HL-60/S4 (cell line): ENCODE measurements at regions not wholly inside any gene's neighbourhood (a gene's known extent, or its start where the extent isn't known, plus 50 kb on each side); places are given as distances from the start of the nearest gene placed in this dataset.

ENCODE experiments used
- in situ Hi-C: fragments of 300-500 bp; cut with MboI; formaldehyde crosslinking; loops from 2 replicates; pipeline ENCODE4 v1.14.3; 2022; ENCODE audit warnings: low sequenced_read_pairs

DNA sequence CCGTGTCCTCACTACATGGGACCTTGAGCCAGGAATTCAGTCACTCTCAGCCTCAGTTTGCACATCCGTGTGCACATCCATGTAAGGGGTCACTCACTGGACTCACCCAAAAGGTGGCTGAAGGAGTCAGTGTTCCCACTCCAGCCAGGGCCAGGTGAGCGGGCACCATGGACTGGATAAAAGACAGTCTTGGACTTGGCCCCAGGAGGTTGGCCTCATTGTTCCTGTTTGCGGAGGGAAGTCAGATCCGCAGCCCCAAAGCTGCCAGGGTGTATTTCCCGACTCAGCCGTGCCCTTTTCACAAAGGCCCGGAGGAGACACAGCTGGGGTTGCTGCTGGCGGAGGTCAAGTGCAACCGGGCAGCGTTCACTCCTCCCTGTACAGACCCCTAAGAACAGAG lies 170.7 kb upstream of the MYL2 start:
- in situ Hi-C loops = no loop called here

DNA sequence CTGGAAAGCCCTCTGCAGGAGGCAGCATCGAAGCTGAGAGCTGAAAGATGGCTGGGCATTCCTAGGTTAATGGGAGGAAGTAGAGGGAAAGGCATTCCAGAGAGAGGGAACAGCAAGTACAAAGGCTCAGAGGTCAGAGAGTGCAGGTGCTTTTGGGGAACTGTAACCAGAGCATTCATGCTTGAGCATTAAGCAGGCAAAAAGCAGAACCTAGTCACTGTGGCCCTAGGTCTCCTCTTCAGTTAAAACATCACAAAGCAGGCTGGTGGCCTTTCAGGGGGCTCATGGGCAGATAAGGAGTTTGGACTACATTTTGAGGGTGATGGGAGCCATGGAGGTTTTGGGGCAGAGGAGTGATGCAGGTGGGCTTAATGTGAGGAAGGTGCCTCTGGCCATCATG lies 169.2 kb upstream of the MYL2 start:
- in situ Hi-C loops = no loop called here

DNA sequence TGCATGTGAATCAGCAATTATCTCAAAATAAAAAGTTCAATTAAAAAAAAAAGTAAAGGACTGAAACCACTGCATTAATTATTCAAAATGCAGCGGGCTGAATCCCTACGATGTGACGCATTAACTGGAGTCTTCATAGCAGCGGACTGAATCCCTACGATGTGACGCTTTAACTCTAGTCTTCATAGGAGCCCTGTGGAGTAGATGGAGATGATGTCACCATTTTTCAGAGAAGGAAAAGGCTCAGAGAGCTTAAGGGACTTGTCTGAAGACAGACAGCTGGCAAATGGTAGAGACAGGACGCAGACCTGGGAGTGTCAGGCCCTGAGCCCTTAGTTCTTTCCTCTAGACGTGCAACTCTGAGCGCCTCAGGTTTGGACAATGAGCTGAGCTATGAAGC lies 168.0 kb upstream of the MYL2 start:
- in situ Hi-C loops = no loop called here

DNA sequence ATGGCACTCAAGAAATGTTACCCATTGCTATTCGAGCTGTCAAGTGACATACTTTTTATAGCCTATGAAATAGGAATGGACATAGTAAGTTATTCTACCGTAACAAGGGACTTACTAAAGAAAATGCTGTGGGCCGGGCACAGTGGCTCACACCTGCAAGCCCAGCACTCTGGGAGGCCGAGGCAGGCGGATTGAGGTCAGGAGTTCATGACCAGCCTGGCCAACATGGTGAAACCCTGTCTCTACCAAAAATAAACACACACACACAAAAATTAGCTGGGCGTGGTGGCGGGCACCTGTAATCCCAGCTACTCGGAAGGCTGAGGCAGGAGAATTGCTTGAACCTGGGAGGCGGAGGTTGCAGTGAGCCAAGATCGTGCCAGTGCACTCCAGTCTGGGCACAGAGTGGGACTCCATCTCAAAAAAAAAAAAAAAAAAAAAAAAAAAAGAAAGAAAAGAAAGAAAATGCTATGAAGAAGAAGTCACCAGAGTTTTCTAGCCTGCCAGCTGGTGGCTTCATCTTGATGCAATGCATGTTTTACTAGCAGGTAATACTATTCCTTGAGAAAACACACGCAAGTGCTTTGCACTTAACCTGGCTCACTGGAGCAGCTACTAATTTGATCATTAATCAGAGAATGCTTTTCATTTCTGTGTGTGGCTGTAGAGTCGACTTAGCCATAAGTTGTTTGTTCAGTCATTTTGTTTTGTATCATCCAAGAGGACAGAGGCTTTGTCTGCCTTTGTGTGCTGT lies 166.7 kb upstream of the MYL2 start:
- in situ Hi-C loops = no loop called here

DNA sequence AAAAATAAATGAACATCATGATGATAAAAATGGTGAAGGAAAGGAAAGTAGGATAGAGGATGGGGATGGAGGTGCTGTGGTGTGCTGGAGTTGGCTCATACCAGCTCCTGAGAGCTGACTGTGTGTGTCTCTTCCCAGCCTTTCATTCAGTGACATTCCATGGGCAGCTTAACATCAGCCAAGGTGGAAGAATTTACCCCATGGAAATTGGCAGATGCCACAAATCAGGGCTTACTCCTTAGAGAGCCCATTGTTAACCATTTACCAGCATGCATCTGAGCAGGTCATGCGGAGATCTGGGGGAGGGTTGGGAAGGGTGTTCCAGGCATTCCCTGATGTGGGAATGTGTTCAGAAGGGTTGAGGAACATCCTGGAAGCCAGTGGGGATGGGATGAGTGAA lies 164.7 kb upstream of the MYL2 start:
- in situ Hi-C loops = no loop called here

DNA sequence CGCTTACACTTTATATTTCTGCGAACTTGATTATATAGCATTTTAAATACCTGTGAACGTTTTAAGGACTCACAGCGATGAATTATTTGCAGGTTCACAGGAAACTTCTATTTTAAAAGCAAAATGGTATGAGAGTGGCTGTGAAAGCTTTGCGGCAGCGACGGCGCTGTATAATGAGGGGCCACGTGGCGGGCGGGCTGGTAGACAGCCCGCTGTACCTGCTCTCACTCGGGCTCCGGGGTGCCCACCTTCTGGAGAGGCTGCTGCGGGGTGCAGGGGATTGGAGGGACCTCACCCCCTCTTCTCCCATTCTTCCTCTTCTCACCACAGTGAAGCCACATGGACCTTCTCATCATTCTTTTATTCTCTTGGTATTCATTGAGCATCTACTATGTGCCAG lies 164.2 kb upstream of the MYL2 start:
- in situ Hi-C loops = no loop called here

DNA sequence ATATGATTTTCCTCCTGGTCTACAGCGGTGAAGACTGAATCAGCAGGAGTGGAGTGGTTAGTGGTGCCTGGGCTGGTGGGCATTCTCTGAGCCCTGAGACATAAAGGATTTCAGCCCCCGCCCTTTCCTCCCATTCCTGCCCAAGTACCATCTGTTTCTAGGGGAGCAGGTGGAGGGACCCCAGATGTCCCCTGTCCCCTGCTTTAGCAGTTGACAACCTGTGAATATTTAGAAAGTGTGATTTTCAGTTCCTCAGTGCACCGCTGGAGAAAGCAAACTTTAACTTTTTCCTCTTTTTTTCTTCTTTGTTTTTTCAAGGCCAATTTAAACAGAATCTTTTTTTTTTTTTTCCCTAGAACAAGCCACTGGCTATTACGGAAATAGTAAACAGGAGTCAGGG lies 163.8 kb upstream of the MYL2 start:
- in situ Hi-C loops = no loop called here

DNA sequence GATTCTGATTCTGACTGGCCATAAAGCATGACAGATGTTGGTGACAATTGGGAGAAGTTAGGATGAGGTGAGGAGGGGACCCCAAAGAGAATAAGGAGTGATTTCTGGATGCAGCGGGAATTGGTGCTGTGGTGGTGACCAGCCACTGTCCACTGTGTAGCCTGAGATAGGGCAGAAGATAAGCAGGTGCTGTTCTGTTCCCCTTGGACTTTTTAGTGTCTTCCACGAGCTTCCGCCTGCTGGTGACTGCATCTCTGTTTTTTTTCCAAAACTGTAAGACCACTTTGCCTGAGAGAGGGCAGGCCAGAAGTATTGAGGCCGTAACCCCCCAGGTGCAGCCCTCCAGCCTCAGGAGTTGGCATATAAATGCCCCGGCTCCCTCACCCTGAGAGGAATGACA lies 161.2 kb upstream of the MYL2 start:
- in situ Hi-C loops = no loop called here

DNA sequence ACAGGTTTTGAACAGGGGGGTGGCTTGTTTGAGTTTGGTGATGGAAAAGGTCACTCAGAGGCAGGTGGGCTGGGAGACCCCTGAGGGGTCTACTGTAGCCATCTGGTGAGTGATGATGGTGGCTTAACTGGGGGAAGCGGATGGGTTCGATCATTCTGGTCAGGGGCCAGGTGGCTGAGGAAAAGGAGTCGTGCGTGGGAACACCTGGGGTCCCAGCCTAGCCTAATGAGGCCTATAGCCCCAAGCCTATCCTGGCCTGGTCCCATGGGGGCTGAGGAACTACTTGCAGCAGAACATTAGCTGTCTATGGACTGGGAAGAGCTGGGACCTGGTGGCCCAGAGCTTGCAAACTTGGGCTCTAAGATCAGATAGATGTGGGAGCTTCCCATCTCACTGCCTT lies 158.4 kb upstream of the MYL2 start:
- in situ Hi-C loops = no loop called here

DNA sequence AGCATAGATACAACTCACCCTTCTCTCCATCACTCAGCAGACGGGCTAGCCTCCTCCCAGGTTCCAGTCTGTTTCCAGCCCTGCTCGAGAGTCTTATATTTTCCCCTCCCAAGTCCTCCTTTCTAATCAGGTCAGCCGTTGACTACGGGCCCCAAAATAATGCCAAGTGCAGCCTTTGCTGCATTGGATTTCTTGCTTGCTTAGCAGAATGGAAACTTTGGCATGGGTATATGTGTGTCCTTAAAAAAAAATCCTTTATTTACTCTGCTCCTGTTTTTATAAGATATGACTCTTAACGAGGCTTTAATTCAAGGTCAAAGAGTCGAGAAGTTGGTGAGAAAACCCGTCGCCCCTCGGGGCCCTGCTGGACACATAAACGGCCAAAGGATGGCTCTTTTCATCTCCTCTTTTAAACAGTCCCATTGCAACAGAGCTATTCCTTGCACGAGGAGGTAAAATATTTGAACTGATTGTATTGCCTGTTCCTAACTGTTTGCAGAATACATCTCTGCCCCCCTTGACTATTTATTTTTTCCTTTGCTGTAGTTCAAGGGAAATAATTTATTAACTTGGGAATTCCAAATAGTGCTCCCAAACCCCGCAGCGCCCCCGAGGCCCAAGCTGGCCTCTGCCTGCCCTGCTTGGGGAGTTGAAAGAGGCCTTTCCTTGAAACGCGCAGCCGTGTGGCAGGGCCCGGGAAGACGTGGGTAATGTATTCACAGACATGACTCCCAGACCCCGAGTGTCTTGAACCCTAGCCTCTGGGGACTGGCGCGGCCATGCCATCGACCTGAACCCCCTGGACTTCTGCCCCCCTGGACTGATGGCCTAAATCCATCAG lies 156.5 kb upstream of the MYL2 start:
- in situ Hi-C loops = no loop called here

DNA sequence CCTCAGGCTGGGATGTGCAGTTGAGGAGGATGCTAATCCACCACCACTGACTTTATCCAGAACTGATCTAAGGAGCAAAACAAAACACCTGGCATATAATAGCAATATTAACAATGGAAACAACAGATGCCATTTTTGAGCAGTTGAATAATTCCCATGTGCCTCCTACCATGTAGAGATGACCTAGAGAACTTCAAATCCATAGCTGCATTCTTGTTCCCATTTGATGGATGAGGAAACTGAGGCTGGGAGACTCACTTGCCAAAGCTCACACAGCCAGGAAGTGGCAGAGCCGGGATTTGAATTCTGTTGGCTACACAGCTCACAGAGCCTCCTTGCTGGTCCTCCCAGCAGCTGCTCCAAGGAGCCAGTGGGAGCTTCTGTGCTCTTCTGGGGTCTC lies 155.8 kb upstream of the MYL2 start:
- in situ Hi-C loops = no loop called here

DNA sequence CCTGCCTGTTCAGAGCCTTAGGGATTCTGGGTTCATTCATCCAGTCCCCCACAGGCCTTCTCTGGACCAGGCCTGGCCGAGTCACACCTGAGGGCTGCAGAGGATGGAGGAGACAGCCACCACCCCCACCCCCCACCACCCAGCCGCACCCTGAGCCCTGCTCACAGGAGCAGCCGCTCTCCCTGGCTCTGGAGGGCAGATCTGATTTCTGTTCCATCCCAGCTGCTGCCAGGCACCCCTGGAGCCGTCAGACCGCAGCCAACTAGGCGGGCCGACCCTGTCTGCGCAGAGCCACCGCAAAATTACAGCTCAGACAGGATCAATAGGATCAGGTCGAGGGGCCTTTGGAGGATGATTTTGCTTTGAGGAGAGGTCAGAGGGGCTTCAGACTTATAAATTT lies 154.6 kb upstream of the MYL2 start:
- in situ Hi-C loops = no loop called here

DNA sequence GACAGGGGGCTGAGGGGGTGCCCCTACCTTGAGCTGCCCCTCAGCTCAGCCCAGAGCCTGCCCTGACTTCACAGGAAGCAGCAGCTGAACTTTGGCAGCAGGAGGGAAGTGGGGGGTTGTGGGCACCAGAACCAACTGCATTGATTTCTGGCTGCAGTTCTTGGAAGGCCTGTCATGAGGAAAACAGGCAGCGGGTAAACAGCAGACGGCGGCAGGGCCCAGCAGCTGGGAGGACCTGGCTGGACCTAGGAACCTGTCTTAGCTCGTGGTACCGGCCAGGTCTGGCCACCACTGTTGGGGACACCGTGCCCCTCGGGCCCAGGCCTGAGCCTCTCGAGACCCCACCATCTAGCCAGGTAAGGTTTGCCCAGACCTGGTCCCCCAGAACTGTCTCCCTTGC lies 154.2 kb upstream of the MYL2 start:
- in situ Hi-C loops = no loop called here

DNA sequence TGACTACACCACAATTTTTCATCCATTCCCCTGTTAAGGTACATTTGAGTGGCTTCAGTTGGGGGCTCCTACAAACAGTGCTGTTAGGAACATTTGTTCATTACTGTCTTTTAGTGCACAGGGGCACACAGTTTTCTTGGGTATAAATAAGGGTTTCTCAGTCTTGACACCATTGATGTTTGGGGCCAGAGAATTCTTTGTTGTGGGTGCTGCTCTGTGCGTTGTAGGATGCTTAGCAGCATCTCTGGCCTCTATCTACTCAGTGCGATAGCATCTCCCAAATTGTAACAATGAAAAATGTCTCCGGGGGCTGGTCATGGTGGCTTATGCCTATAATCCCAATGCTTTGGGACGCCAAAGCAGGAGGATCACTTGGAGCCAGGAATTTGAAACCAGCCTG lies 153.0 kb upstream of the MYL2 start:
- in situ Hi-C loops = no loop called here

DNA sequence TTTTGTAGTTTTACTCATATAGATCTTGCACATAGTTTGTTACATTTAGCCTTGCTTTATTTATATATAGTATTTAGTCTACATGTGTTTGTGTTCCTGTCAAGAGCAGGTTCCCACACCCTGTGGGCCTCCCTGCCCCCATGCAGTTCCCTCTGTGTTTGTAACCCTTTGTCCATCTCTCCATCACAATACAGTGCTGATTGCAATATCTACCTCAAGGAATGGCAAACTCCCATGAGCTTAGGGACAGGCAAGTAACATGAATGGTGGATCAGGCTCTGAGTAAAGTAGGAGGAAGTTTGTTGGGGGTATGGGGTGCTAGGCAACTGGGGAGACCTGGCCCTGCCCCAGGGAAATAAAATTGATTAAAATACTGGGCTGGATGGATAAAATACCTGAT lies 151.9 kb upstream of the MYL2 start:
- in situ Hi-C loops = no loop called here

DNA sequence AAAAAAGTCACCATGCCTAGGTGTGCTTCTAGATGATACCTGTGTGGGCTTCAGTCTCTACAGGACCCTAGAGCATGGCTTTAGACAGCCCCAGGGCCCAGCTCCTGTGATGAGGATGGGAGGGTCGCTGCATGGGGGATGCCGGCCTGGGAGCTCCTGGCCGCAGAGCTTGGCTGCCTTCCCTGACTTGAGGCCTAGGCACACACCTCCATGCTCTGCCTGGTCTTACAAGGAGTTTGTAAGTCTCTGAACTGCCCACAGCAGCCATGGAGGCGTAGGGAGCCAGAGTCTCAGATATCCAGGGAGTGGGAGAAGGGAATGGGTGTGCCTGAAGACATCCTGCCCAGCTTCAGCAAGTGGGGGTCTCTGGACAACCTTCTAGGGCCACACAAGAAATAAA lies 149.5 kb upstream of the MYL2 start:
- in situ Hi-C loops = no loop called here

DNA sequence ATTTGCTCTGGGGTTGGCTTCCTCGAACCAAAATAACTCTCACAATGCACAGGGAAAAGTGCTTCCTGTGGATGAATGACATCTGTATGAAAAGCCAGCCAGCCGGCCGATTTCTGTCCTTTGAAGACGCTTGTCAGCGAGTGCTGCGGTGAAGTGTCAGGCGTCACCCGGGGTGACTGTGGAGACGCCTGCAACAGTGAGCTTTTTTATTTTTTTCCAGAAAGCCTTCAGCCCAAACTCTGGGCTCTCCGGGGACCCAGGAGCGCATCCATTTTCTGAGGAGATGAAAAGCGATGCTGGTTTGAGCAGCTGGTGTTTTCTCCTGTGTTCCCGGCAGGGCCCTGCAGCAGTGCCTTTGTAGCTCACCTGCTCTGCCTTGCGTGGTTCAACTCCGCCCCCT lies 147.9 kb upstream of the MYL2 start:
- in situ Hi-C loops = no loop called here

DNA sequence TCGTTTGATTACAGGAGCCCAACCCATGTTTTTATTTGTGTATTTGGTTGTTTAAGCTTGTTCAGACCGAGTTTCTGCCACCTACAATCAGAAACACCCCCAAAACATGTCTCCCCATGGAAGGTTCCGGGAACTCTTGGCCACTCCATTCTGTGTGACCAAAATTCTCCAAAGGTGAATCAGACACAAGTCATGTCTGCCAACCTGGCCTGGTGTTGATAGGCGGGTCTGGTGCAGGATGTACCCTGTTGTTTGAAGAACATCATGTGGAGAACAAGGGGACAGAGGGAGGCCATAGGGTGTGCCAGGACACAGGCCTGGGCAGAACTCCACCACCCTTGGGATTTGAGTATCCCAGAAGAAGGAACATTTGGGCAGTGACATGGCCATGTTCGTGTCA lies 147.1 kb upstream of the MYL2 start:
- in situ Hi-C loops = no loop called here

DNA sequence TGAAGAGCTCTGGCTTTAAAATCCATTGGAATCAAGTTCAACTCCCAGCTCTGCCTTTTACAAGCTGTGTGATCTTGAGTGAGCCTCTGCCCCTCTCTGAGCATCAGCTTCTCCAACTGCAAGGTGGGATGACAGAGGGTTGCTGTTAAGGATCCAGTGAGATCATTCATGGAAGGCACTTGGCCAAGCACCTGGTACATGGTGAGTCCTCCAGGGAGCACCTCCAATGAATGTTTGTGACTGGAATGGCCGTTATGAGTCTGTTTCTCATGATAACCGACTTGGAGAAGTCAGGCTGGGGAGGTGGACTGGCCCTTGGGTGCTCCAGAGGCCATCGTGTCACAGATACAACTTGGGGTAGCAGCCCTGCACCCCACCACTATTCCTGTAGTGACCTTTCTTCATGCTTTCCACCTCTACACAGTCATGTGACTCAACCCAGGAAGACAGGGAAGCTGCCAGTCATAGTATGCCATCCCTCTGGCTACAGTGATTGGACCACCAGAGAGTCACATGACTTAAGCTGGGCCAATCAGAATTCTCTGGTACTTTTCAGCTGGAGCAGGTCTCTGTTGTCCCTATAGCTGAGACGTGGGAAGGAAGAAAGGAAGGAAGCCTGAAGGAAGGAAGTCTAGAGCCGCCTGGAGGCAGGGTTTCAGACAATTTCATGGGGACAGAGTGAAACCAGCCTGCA lies 146.5 kb upstream of the MYL2 start:
- in situ Hi-C loops = no loop called here

DNA sequence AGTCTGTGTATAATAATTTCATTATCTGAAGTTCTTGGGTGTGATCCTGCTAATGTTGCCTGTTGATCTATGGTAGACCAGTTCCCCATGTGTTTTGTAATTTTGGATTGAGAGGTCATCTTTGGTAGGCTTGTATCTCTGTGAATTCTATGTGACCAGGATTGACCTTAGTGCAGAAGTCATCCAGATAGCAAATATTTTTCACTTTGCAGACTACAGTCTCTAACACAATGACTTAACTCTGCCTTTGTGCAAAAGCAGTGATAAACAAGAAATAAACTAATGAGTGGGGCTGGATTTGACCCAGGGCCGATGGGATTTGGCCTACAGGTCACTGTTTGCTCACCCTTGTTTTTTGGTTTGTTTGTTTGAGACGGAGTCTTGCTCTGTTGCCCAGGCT lies 144.6 kb upstream of the MYL2 start:
- in situ Hi-C loops = no loop called here

DNA sequence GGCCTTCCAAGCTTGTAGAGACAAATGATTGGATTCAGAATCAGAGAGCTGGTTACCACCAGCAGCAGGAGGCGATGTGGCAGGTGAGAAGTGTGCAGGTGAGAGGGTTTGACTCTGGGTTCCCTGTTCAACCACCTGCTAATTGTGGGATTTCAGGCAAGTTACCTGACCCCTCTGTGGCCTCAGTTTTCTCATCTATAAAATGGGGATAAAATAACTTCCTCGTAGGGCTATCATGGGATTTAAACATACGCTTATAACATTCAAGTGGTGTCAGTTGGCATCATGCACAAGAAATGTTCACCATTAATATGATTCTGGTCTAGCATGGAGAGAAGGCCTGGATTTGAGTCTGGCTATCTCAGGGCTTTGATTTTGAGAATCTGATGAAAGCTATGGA lies 143.8 kb upstream of the MYL2 start:
- in situ Hi-C loops = no loop called here
